Upper lobe of right lung (tissue), 1 donor: ENCODE measurements at regions not wholly inside any gene's neighbourhood (a gene's known extent, or its start where the extent isn't known, plus 50 kb on each side); places are given as distances from the start of the nearest gene placed in this dataset.

Experiments
- ATAC-seq: fragments of 200-7000 bp; cut with Tn5 transposase; one replicate; pipeline ENCODE4 v1.9.1; 2020; ENCODE audit warnings: mild to moderate bottlenecking, moderate library complexity
- DNase-seq: peaks from one replicate; pipeline ENCODE4 v3.0.0-alpha.2; 2020
- H3K27ac ChIP-seq: fragments of 200-600 bp; one replicate; pipeline ENCODE4 v1.8.0; 2022
- H3K27me3 ChIP-seq: fragments of 200-600 bp; one replicate; pipeline ENCODE4 v1.8.0; 2022; ENCODE audit warnings: mild to moderate bottlenecking
- H3K36me3 ChIP-seq: fragments of 200-600 bp; one replicate; pipeline ENCODE4 v1.8.0; 2022
- H3K4me1 ChIP-seq: fragments of 200-600 bp; one replicate; pipeline ENCODE4 v1.8.0; 2022
- H3K4me3 ChIP-seq: fragments of 200-600 bp; one replicate; pipeline ENCODE4 v1.8.0; 2022; ENCODE audit warnings: mild to moderate bottlenecking
- H3K9me3 ChIP-seq: fragments of 200-600 bp; one replicate; pipeline ENCODE4 v1.8.0; 2022
- intact Hi-C: fragments of 100-400 bp; cut with DNase I; formaldehyde crosslinking; loops from one replicate; pipeline ENCODE4 v1.11.0; 2022
- TF ChIP-seq, protein P1 (sequence below): fragments of 200-600 bp; IDR thresholded peaks from one replicate; pipeline ENCODE4 v1.8.0; 2022; ENCODE audit warnings: antibody characterized with exemption
- donor health status: DM: no; HTN: yes; CAD: no; lungs with severe emphysema.

- intact Hi-C loops: no loop called here
Measured at GRCh38 chr1:188251036-188251435, 1422.3 kb downstream of the PLA2G4A start.

GRCh38 chr1:188261849-188262248 is 1433.1 kb downstream of the PLA2G4A start:
- Histone ChIP-seq H3K4me1 (no peaks in the 10 kb centered on the region), H3K4me3 (no peak overlapping the region), H3K36me3 (no peaks in the 10 kb centered on the region), H3K27me3 (no peaks in the 10 kb centered on the region), H3K27ac (no peak overlapping the region), H3K9me3 (no peaks in the 10 kb centered on the region)
- ATAC-seq (no peak), DNase-seq (no peak)
- intact Hi-C loops: no loop called here
- TF ChIP-seq, protein P1, sequence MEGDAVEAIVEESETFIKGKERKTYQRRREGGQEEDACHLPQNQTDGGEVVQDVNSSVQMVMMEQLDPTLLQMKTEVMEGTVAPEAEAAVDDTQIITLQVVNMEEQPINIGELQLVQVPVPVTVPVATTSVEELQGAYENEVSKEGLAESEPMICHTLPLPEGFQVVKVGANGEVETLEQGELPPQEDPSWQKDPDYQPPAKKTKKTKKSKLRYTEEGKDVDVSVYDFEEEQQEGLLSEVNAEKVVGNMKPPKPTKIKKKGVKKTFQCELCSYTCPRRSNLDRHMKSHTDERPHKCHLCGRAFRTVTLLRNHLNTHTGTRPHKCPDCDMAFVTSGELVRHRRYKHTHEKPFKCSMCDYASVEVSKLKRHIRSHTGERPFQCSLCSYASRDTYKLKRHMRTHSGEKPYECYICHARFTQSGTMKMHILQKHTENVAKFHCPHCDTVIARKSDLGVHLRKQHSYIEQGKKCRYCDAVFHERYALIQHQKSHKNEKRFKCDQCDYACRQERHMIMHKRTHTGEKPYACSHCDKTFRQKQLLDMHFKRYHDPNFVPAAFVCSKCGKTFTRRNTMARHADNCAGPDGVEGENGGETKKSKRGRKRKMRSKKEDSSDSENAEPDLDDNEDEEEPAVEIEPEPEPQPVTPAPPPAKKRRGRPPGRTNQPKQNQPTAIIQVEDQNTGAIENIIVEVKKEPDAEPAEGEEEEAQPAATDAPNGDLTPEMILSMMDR: no peak

More at GRCh38 chr1:188251036-188251435, 1422.3 kb downstream of the PLA2G4A start:
- TF ChIP-seq, protein P1: no peak
- Histone ChIP-seq H3K9me3 (no peaks in the 10 kb centered on the region), H3K27ac (no peak overlapping the region), H3K4me3 (no peak overlapping the region), H3K27me3 (no peaks in the 10 kb centered on the region), H3K36me3 (no peaks in the 10 kb centered on the region), H3K4me1 (no peaks in the 10 kb centered on the region)
- DNase-seq (no peak), ATAC-seq (no peak)

- Histone ChIP-seq H3K27ac (no peak overlapping the region), H3K27me3 (no peaks in the 10 kb centered on the region), H3K4me1 (no peaks in the 10 kb centered on the region), H3K9me3 (no peaks in the 10 kb centered on the region), H3K4me3 (no peak overlapping the region), H3K36me3 (no peaks in the 10 kb centered on the region)
- no peak for ATAC-seq
- intact Hi-C loops: no loop called here
- DNase-seq: no peak
- TF ChIP-seq, protein P1: no peak
Measured at GRCh38 chr1:188269956-188270355, 1441.2 kb downstream of the PLA2G4A start.

- TF ChIP-seq, protein P1: no peak
- Histone ChIP-seq H3K27me3 (no peaks in the 10 kb centered on the region), H3K4me1 (no peaks in the 10 kb centered on the region), H3K9me3 (no peaks in the 10 kb centered on the region), H3K27ac (no peak overlapping the region), H3K4me3 (no peak overlapping the region), H3K36me3 (no peaks in the 10 kb centered on the region)
- intact Hi-C loops: no loop called here
- ATAC-seq: no peak
- no peak for DNase-seq
Measured at GRCh38 chr1:188270497-188270896, 1441.7 kb downstream of the PLA2G4A start.

GRCh38 chr1:188277771-188278170 is 1449.0 kb downstream of the PLA2G4A start:
- TF ChIP-seq, protein P1: no peak
- H3K9me3 ChIP-seq: no peaks in the 10 kb centered on the region

GRCh38 chr1:188281921-188282320 is 1453.2 kb downstream of the PLA2G4A start:
- Histone ChIP-seq H3K27me3 (no peaks in the 10 kb centered on the region), H3K27ac (no peak overlapping the region), H3K36me3 (no peaks in the 10 kb centered on the region), H3K9me3 (no peaks in the 10 kb centered on the region), H3K4me3 (no peak overlapping the region), H3K4me1 (no peaks in the 10 kb centered on the region)
- ATAC-seq: no peak
- intact Hi-C loops: no loop called here
- DNase-seq: no peak
- TF ChIP-seq, protein P1: no peak

More at GRCh38 chr1:188277771-188278170, 1449.0 kb downstream of the PLA2G4A start:
- H3K36me3 ChIP-seq: no peaks in the 10 kb centered on the region
- no peaks in the 10 kb centered on the region for H3K4me1 ChIP-seq
- no peak for ATAC-seq
- no peak overlapping the region for H3K27ac ChIP-seq
- DNase-seq: no peak
- intact Hi-C loops: no loop called here
- H3K4me3 ChIP-seq: no peak overlapping the region
- no peaks in the 10 kb centered on the region for H3K27me3 ChIP-seq
